K562 (cell line): ENCODE measurements at regions not wholly inside any gene's neighbourhood (a gene's known extent, or its start where the extent isn't known, plus 50 kb on each side); places are given as distances from the start of the nearest gene placed in this dataset.

ENCODE experiments used
- ARID1B ChIP-seq: fragments of 450-650 bp; IDR thresholded peaks from 2 replicates; pipeline ENCODE4 v1.6.1; 2016; ENCODE audit warnings: antibody characterized with exemption, mild to moderate bottlenecking, inconsistent platforms
- CBFA2T2 ChIP-seq: fragments of 450-650 bp; conservative IDR thresholded peaks from 2 replicates; pipeline ENCODE4 v1.6.1; 2017; ENCODE audit warnings: mild to moderate bottlenecking
- CBFB ChIP-seq: sonication (generic); formaldehyde crosslinking; IDR thresholded peaks from 2 replicates; pipeline ENCODE4 v1.4.0; 2020; ENCODE audit warnings: mild to moderate bottlenecking, missing genetic modification reagents
- HNRNPL ChIP-seq: fragments of 200-400 bp; formaldehyde crosslinking; IDR thresholded peaks from 2 replicates; pipeline ENCODE4 v1.6.1; 2017; ENCODE audit warnings: low read depth, mild to moderate bottlenecking, low read length
- LEF1 ChIP-seq: fragments of 450-650 bp; IDR thresholded peaks from 2 replicates; pipeline ENCODE4 v1.6.1; 2016; ENCODE audit warnings: mild to moderate bottlenecking
- NR2C2 ChIP-seq, 2 experiments: fragments of 200-800 bp in 1 of 2; sonication (Bioruptor generic) in 1 of 2; sonication (generic) in 1 of 2; formaldehyde crosslinking in 1 of 2; IDR thresholded peaks; 2 replicates each; pipeline versions ENCODE4 v1.6.1 to v1.8.0; 2016 to 2022; ENCODE audit warnings: mild to moderate bottlenecking in 1 of 2, missing compliant biosample characterization in 1 of 2, missing genetic modification characterization in 1 of 2, missing genetic modification reagents in 1 of 2
- PHF8 ChIP-seq: fragments of 200-600 bp; sonication (generic); IDR thresholded peaks from 2 replicates; pipeline ENCODE4 v1.6.1; 2012; ENCODE audit warnings: mixed run types, mild to moderate bottlenecking, inconsistent platforms, low read length, moderate library complexity, borderline replicate concordance
- SLC30A9 ChIP-seq: fragments of 250-450 bp; sonication (Bioruptor Pico); IDR thresholded peaks from 2 replicates; pipeline ENCODE4 v1.8.0; 2022; ENCODE audit warnings: mild to moderate bottlenecking, moderate library complexity
- SP1 ChIP-seq: sonication (generic); formaldehyde crosslinking; IDR thresholded peaks from 2 replicates; pipeline ENCODE4 v1.8.1; 2022; ENCODE audit warnings: mild to moderate bottlenecking, missing genetic modification reagents
- TBL1XR1 ChIP-seq, 2 experiments: IDR thresholded peaks; 2 replicates each; pipeline ENCODE4 v1.6.1; 2012; ENCODE audit warnings: improper control_type of control experiment in 2 of 2, low read length in 2 of 2, mild to moderate bottlenecking in 1 of 2
- TRIM24 ChIP-seq, 2 experiments: fragments of 450-650 bp; IDR thresholded peaks; 2 replicates each; pipeline ENCODE4 v1.6.1; 2016
- XRCC4 ChIP-seq: IDR thresholded peaks from one replicate; pipeline ENCODE4 v1.6.1; 2011; ENCODE audit not compliant: insufficient read depth, insufficient read length; ENCODE audit errors: extremely low read depth
- ZNF184 ChIP-seq: sonication (generic); formaldehyde crosslinking; IDR thresholded peaks from 2 replicates; pipeline ENCODE4 v1.5.0; 2020; ENCODE audit warnings: missing genetic modification reagents
- ZNF316 ChIP-seq: fragments of 450-650 bp; IDR thresholded peaks from 2 replicates; pipeline ENCODE4 v1.6.1; 2016
- ZNF77 ChIP-seq: fragments of 250-450 bp; sonication (Bioruptor Pico); IDR thresholded peaks from 2 replicates; pipeline ENCODE4 v1.5.0; 2020
- TF ChIP-seq, protein P1 (sequence below), 3 experiments: fragments of 200-800 bp in 1 of 3; fragments of 250-450 bp in 1 of 3; fragments of 450-650 bp in 1 of 3; sonication (Bioruptor Pico) in 1 of 3; sonication (Bioruptor generic) in 1 of 3; formaldehyde crosslinking in 1 of 3; IDR thresholded peaks; 2 replicates each; pipeline versions ENCODE4 v1.6.1 to v1.8.0; 2016 to 2022; ENCODE audit warnings: mild to moderate bottlenecking in 2 of 3, missing genetic modification characterization in 2 of 3, missing compliant biosample characterization in 1 of 3, moderate library complexity in 1 of 3
- TF ChIP-seq, protein P2 (sequence below), 3 experiments: IDR thresholded peaks in 2 of 3; conservative IDR thresholded peaks in 1 of 3; 2 replicates each; pipeline ENCODE4 v1.5.1; 2011 to 2012; ENCODE audit warnings: low read length in 3 of 3, mild to moderate bottlenecking in 3 of 3, control low read depth in 2 of 3, improper control_type of control experiment in 1 of 3, inconsistent platforms in 1 of 3, low read depth in 1 of 3, mixed read lengths in 1 of 3, moderate library complexity in 1 of 3; ENCODE audit not compliant: insufficient read depth in 2 of 3
- TF ChIP-seq, protein P3 (sequence below): fragments of 250-450 bp; sonication (Bioruptor Pico); IDR thresholded peaks from 2 replicates; pipeline ENCODE4 v1.8.0; 2021; ENCODE audit warnings: moderate library complexity, mild to moderate bottlenecking, inconsistent platforms
- TF ChIP-seq, protein P4 (sequence below): IDR thresholded peaks from 2 replicates; pipeline ENCODE4 v1.6.1; 2016; ENCODE audit warnings: missing genetic modification characterization, missing compliant biosample characterization
- TF ChIP-seq, protein P5 (sequence below): fragments of 450-650 bp; IDR thresholded peaks from 2 replicates; pipeline ENCODE4 v1.6.1; 2016; ENCODE audit warnings: mild to moderate bottlenecking

DNA sequence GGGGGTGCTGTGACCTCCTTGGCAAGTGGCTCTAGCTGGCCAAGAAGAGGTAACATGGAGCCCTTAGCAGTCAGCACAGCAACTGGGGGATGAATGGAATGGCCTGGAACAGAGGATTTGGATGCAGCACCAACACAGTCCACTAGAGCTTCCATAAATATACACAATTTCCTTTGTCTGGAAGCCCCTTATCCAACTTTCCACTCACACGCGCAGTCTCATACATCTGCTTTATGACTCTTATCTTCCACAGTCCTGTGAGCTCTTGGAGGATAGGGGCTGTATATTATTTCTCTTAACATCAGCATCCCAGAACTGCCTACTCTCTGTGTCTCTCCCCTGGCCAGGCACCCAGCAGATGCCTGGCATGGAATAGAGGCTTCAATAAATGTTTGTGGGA, 235.6 kb upstream of the MAF start (continued):
- TF ChIP-seq, protein P1, sequence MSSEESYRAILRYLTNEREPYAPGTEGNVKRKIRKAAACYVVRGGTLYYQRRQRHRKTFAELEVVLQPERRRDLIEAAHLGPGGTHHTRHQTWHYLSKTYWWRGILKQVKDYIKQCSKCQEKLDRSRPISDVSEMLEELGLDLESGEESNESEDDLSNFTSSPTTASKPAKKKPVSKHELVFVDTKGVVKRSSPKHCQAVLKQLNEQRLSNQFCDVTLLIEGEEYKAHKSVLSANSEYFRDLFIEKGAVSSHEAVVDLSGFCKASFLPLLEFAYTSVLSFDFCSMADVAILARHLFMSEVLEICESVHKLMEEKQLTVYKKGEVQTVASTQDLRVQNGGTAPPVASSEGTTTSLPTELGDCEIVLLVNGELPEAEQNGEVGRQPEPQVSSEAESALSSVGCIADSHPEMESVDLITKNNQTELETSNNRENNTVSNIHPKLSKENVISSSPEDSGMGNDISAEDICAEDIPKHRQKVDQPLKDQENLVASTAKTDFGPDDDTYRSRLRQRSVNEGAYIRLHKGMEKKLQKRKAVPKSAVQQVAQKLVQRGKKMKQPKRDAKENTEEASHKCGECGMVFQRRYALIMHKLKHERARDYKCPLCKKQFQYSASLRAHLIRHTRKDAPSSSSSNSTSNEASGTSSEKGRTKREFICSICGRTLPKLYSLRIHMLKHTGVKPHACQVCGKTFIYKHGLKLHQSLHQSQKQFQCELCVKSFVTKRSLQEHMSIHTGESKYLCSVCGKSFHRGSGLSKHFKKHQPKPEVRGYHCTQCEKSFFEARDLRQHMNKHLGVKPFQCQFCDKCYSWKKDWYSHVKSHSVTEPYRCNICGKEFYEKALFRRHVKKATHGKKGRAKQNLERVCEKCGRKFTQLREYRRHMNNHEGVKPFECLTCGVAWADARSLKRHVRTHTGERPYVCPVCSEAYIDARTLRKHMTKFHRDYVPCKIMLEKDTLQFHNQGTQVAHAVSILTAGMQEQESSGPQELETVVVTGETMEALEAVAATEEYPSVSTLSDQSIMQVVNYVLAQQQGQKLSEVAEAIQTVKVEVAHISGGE (CRISPR knock-in tag; IDR thresholded peaks at IDR 0.05), result 0 out of 6 replicates have a peak, but pooled peaks of 1 of the 3 experiments have one; percentile 25
- TF ChIP-seq, protein P2, sequence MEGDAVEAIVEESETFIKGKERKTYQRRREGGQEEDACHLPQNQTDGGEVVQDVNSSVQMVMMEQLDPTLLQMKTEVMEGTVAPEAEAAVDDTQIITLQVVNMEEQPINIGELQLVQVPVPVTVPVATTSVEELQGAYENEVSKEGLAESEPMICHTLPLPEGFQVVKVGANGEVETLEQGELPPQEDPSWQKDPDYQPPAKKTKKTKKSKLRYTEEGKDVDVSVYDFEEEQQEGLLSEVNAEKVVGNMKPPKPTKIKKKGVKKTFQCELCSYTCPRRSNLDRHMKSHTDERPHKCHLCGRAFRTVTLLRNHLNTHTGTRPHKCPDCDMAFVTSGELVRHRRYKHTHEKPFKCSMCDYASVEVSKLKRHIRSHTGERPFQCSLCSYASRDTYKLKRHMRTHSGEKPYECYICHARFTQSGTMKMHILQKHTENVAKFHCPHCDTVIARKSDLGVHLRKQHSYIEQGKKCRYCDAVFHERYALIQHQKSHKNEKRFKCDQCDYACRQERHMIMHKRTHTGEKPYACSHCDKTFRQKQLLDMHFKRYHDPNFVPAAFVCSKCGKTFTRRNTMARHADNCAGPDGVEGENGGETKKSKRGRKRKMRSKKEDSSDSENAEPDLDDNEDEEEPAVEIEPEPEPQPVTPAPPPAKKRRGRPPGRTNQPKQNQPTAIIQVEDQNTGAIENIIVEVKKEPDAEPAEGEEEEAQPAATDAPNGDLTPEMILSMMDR (IDR thresholded peaks at IDR 0.05 in 2 of 3, conservative IDR thresholded peaks at IDR 0.05 in 1 of 3; ENCODE audit: insufficient read depth in 2 of 3, low read depth in 1 of 3, low read length in 3 of 3), result peak in 2 of 3 experiments; percentile 23 to 33; a peak in 1 of 6 replicates
- TF ChIP-seq, protein P3, sequence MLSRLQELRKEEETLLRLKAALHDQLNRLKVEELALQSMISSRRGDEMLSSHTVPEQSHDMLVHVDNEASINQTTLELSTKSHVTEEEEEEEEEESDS (CRISPR knock-in tag), result no peak
- no peak for TF ChIP-seq ZNF77 (CRISPR knock-in tag)
- no peak for TF ChIP-seq SP1 (CRISPR knock-in tag)
- TF ChIP-seq, protein P4, sequence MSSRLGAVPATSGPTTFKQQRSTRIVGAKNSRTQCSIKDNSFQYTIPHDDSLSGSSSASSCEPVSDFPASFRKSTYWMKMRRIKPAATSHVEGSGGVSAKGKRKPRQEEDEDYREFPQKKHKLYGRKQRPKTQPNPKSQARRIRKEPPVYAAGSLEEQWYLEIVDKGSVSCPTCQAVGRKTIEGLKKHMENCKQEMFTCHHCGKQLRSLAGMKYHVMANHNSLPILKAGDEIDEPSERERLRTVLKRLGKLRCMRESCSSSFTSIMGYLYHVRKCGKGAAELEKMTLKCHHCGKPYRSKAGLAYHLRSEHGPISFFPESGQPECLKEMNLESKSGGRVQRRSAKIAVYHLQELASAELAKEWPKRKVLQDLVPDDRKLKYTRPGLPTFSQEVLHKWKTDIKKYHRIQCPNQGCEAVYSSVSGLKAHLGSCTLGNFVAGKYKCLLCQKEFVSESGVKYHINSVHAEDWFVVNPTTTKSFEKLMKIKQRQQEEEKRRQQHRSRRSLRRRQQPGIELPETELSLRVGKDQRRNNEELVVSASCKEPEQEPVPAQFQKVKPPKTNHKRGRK (tag), result no peak
- no peak for TF ChIP-seq ZNF184 (CRISPR knock-in tag)
- no peak for TF ChIP-seq SLC30A9 (CRISPR knock-in tag)
- TF ChIP-seq CBFB (CRISPR knock-in tag), result no peak
- TF ChIP-seq CBFA2T2, result peak; percentile 41; the same call in 1 of the 2 replicates
- no peak for TF ChIP-seq TBL1XR1 (IDR thresholded peaks at IDR 0.05; ENCODE audit: low read length in 2 of 2)
- no peak for TF ChIP-seq LEF1
- 0 out of 4 replicates have a peak, but pooled peaks of 1 of the 2 experiments have one; percentile 9 for TF ChIP-seq TRIM24 (IDR thresholded peaks at IDR 0.05)
- TF ChIP-seq XRCC4, result no peak
- peak; percentile 49; the same call in 1 of the 2 replicates for TF ChIP-seq ARID1B
- TF ChIP-seq NR2C2 (CRISPR knock-in tag; IDR thresholded peaks at IDR 0.05), result no peak
- TF ChIP-seq NR2C2 (tag; IDR thresholded peaks at IDR 0.05), result no peak
- TF ChIP-seq PHF8, result no peak
- no peak for TF ChIP-seq ZNF316
- TF ChIP-seq, protein P5, sequence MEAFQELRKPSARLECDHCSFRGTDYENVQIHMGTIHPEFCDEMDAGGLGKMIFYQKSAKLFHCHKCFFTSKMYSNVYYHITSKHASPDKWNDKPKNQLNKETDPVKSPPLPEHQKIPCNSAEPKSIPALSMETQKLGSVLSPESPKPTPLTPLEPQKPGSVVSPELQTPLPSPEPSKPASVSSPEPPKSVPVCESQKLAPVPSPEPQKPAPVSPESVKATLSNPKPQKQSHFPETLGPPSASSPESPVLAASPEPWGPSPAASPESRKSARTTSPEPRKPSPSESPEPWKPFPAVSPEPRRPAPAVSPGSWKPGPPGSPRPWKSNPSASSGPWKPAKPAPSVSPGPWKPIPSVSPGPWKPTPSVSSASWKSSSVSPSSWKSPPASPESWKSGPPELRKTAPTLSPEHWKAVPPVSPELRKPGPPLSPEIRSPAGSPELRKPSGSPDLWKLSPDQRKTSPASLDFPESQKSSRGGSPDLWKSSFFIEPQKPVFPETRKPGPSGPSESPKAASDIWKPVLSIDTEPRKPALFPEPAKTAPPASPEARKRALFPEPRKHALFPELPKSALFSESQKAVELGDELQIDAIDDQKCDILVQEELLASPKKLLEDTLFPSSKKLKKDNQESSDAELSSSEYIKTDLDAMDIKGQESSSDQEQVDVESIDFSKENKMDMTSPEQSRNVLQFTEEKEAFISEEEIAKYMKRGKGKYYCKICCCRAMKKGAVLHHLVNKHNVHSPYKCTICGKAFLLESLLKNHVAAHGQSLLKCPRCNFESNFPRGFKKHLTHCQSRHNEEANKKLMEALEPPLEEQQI, result no peak
- TF ChIP-seq HNRNPL, result no peak
